ENCODE measurements at regions not wholly inside any gene's neighbourhood (a gene's known extent, or its start where the extent isn't known, plus 50 kb on each side); places are given as distances from the start of the nearest gene placed in this dataset.

DNA sequence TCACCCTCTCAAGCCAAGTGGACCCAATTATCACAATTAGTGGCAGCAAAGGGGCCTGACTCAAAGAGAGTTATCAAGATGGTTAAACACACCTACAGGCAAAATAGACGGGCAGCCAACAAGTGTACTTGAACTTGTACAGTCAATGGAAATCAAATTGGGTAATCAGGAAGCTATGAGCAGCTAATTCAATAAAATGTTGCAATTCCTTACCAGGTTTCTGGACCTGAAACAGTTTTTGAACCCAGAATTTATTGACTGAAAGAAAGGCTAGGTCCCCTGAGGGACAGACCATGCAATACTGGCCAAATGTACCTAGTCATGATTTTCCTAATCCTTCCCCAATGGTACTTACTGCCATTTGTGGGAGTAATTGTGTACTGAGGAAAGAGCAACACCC lies 679.8 kb downstream of the EPM2A start:
- TF ChIP-seq, protein P1, sequence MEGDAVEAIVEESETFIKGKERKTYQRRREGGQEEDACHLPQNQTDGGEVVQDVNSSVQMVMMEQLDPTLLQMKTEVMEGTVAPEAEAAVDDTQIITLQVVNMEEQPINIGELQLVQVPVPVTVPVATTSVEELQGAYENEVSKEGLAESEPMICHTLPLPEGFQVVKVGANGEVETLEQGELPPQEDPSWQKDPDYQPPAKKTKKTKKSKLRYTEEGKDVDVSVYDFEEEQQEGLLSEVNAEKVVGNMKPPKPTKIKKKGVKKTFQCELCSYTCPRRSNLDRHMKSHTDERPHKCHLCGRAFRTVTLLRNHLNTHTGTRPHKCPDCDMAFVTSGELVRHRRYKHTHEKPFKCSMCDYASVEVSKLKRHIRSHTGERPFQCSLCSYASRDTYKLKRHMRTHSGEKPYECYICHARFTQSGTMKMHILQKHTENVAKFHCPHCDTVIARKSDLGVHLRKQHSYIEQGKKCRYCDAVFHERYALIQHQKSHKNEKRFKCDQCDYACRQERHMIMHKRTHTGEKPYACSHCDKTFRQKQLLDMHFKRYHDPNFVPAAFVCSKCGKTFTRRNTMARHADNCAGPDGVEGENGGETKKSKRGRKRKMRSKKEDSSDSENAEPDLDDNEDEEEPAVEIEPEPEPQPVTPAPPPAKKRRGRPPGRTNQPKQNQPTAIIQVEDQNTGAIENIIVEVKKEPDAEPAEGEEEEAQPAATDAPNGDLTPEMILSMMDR (IDR thresholded peaks at IDR 0.05; ENCODE audit: low read length): no peak
- TF ChIP-seq EZH2 (IDR thresholded peaks at IDR 0.05; ENCODE audit: borderline replicate concordance, low read length): no peak

All from OCI-LY1 (cell line).